ENCODE measurements at regions not wholly inside any gene's neighbourhood (a gene's known extent, or its start where the extent isn't known, plus 50 kb on each side); places are given as distances from the start of the nearest gene placed in this dataset.

DNA sequence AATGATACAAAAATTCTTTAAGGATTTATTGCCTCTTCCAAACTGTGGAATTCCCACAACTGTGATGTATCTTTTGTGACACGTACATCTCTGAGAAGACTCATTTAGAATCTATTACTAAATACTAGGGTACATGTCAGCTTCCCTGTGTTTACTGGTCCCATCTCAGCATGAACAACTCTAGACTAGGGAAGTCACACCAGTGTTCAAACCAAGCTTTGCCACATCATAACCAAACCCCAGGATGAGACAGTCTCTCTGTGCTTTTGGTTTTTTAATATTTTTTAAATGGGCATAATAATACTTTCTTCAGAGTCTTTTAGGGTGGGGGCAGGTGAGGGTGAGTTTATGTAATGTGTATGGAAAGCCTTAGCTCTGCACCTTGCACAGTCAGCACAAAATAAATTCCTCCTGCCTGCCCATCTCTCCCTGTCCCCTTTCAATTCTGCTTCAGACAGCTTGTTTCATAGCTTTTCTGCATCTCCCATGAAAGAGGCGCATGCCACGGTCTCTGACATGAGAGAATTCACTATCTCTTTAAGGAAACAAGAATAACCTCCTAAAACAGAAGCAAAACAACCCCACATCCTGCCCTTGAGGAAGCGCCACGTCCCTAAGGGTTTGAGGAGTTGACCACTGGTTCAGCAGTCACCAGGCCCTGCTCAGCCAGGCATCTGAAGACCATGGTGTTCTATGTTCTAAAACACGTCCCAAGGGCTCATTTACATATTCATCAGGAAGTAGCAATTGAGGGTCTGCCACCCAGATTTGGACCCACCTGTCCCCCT lies 174.5 kb downstream of the USP12 start:
- WGBS, 2 donors: 72 to 74% methylated on average over 6 of the region's 6 CpGs
- H3K4me1 ChIP-seq: peaks cover 4% of the 10 kb centered on the region
- no peaks in the 10 kb centered on the region for H3K9me3 ChIP-seq
- H3K27ac ChIP-seq: no peak overlapping the region
- no peak for DNase-seq
- TF ChIP-seq, protein P1, sequence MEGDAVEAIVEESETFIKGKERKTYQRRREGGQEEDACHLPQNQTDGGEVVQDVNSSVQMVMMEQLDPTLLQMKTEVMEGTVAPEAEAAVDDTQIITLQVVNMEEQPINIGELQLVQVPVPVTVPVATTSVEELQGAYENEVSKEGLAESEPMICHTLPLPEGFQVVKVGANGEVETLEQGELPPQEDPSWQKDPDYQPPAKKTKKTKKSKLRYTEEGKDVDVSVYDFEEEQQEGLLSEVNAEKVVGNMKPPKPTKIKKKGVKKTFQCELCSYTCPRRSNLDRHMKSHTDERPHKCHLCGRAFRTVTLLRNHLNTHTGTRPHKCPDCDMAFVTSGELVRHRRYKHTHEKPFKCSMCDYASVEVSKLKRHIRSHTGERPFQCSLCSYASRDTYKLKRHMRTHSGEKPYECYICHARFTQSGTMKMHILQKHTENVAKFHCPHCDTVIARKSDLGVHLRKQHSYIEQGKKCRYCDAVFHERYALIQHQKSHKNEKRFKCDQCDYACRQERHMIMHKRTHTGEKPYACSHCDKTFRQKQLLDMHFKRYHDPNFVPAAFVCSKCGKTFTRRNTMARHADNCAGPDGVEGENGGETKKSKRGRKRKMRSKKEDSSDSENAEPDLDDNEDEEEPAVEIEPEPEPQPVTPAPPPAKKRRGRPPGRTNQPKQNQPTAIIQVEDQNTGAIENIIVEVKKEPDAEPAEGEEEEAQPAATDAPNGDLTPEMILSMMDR (IDR thresholded peaks at IDR 0.05): no peak
- TF ChIP-seq POLR2A (IDR thresholded peaks at IDR 0.05): no peak
- H3K36me3 ChIP-seq (ENCODE audit: low read depth, missing control alignments): no peaks in the 10 kb centered on the region
- intact Hi-C loops (cut with DNase I; ENCODE audit: low total_unique reads): no loop called here
- H3K4me3 ChIP-seq: no peak overlapping the region
- no peaks in the 10 kb centered on the region for H3K27me3 ChIP-seq

DNA sequence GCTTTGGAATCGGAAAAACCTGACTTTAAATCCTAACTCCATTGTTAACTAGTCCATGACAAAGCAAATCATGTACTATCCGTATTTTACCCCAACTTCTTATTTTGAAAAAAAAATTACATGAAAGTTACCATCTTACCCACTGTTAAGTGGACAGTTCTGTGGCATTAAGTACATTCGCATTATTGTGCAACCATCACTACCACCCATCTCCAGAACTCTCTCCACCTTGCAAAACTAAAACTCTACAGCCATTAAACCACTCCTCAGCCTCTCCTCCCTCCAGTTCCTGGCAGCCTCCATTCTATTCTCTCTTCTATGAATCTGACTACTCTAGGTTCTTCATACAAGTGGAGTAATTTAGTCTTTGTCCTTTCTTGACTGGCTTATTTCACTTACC lies 176.5 kb downstream of the USP12 start:
- H3K27me3 ChIP-seq: no peaks in the 10 kb centered on the region
- no peak overlapping the region for H3K4me3 ChIP-seq
- no peak for DNase-seq
- intact Hi-C loops (cut with DNase I; ENCODE audit: low total_unique reads): no loop called here
- peaks cover 16% of the 10 kb centered on the region for H3K4me1 ChIP-seq
- no peak for TF ChIP-seq POLR2A (IDR thresholded peaks at IDR 0.05)
- TF ChIP-seq, protein P1 (IDR thresholded peaks at IDR 0.05): no peak
- 89 to 93% methylated on average over 3 of the region's 3 CpGs for WGBS, 2 donors
- no peak overlapping the region for H3K27ac ChIP-seq
- no peaks in the 10 kb centered on the region for H3K36me3 ChIP-seq (ENCODE audit: low read depth, missing control alignments)
- no peaks in the 10 kb centered on the region for H3K9me3 ChIP-seq

DNA sequence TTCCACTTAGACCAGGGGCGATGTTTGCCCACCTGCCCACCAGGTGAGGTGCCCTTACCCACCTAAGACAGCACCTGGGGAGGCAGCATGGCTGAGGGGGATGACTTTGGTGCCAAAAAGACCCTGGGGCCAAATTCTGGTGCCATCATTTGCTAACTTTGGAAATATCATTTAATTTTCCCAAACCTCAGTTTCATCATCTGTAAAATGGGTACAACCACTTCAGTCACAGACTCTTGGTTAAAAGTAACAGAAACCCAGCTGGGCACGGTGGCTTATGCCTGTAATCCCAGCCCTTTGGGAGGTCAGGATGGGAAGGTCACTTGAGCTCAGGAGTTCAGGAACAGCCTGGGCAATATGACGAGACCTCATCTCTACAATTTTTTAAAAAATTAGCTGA lies 177.8 kb downstream of the USP12 start:
- Histone ChIP-seq H3K4me1 (peaks cover 16% of the 10 kb centered on the region), H3K4me3 (no peak overlapping the region), H3K36me3 (ENCODE audit: low read depth, missing control alignments) (no peaks in the 10 kb centered on the region), H3K9me3 (no peaks in the 10 kb centered on the region), H3K27me3 (no peaks in the 10 kb centered on the region), H3K27ac (no peak overlapping the region)
- TF ChIP-seq, protein P1 (IDR thresholded peaks at IDR 0.05): no peak
- no peak for TF ChIP-seq POLR2A (IDR thresholded peaks at IDR 0.05)
- DNase-seq: no peak
- 90 to 91% methylated on average over 3 of the region's 3 CpGs for WGBS, 2 donors
- intact Hi-C loops (cut with DNase I; ENCODE audit: low total_unique reads): no loop called here

DNA sequence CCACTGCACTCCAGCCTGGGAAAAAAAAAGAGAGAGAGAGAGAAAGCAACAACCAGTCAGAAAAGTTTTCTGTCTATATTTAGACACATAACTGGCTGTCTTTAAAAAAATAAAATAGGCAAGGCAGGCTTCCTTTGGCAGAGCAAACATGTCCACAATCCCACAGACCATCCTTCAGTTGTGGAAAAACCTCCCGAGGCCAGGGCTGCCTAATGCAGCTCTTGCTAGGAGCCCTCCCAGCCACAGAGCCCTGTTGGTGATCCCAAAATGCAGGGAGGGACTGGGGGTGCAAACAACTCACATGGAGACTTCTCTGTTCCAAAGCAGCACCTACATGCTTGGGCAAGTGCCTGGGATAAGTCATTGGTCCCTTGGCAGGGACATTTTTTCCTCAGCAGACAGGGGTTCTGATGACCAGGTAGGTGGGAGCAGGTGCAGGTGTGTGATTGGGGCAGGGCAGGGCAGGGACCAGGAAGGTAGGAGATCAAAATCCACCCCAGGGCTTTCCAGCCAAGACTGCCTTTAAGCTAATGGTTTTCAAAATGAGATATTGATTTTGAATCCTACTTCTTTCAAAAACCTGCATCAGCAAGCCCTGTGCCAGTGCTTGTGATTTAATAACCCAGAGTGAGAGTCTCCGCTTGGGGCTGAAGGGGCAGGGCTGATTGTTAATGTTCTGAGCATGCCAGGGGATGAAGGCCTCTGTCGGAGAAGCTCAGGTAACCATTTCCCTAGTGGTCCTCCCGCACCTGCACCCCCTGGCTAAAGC lies 178.5 kb downstream of the USP12 start:
- TF ChIP-seq, protein P1 (IDR thresholded peaks at IDR 0.05): no peak
- no peak for TF ChIP-seq POLR2A (IDR thresholded peaks at IDR 0.05)
- intact Hi-C loops (cut with DNase I; ENCODE audit: low total_unique reads): no loop called here
- Histone ChIP-seq H3K9me3 (no peaks in the 10 kb centered on the region), H3K27me3 (no peaks in the 10 kb centered on the region), H3K4me1 (peaks cover 16% of the 10 kb centered on the region), H3K36me3 (ENCODE audit: low read depth, missing control alignments) (no peaks in the 10 kb centered on the region), H3K27ac (no peak overlapping the region), H3K4me3 (no peak overlapping the region)
- DNase-seq: no peak
- WGBS, 2 donors: 72 to 79% methylated on average over 4 of the region's 4 CpGs
